Activated effector memory CD4-positive, alpha-beta T cell treated with anti-CD3 and anti-CD28 coated beads, Interleukin-2, amount 50 U/mL, for 16 hours (primary cell): ENCODE measurements at regions not wholly inside any gene's neighbourhood (a gene's known extent, or its start where the extent isn't known, plus 50 kb on each side); places are given as distances from the start of the nearest gene placed in this dataset.
"Not testable (repeated sequence)": the region's sequence is repeated elsewhere in the genome, so short reads cannot be mapped to it uniquely, and the experiment has no call there.

Experiments
- DNase-seq: peaks from one replicate; pipeline ENCODE4 v3.0.0-alpha.2; 2020

- no peak for DNase-seq
These were observed 182.1 kb upstream of the TSHZ3 start for GRCh38 chr19:31531326-31531725.

- DNase-seq, result no peak
These were observed 182.8 kb upstream of the TSHZ3 start for GRCh38 chr19:31532034-31532433.

- no peak for DNase-seq
These were observed 183.9 kb upstream of the TSHZ3 start for GRCh38 chr19:31533114-31533513.

- no peak for DNase-seq
These were observed 185.0 kb upstream of the TSHZ3 start for GRCh38 chr19:31534231-31534630.

- no peak for DNase-seq
These were observed 185.8 kb upstream of the TSHZ3 start for GRCh38 chr19:31534786-31535657.

- DNase-seq, result no peak
These were observed 186.6 kb upstream of the TSHZ3 start for GRCh38 chr19:31535691-31536460.

- DNase-seq, result no peak
These were observed 187.9 kb upstream of the TSHZ3 start for GRCh38 chr19:31537136-31537535.

GRCh38 chr19:31537902-31538301 is 188.7 kb upstream of the TSHZ3 start:
- DNase-seq, result not testable (repeated sequence)

- DNase-seq, result no peak
These were observed 189.6 kb upstream of the TSHZ3 start for GRCh38 chr19:31538879-31539278.

- DNase-seq, result no peak
These were observed 190.2 kb upstream of the TSHZ3 start for GRCh38 chr19:31539386-31539785.

GRCh38 chr19:31541396-31541795 is 192.2 kb upstream of the TSHZ3 start:
- no peak for DNase-seq

GRCh38 chr19:31543456-31543855 is 194.2 kb upstream of the TSHZ3 start:
- no peak for DNase-seq

- DNase-seq, result no peak
These were observed 196.5 kb upstream of the TSHZ3 start for GRCh38 chr19:31545777-31546176.

- no peak for DNase-seq
These were observed 197.1 kb upstream of the TSHZ3 start for GRCh38 chr19:31546205-31546960.

- no peak for DNase-seq
These were observed 199.7 kb upstream of the TSHZ3 start for GRCh38 chr19:31548941-31549340.

GRCh38 chr19:31553112-31553845 is 204.0 kb upstream of the TSHZ3 start:
- DNase-seq, result no peak

- no peak for DNase-seq
These were observed 204.6 kb upstream of the TSHZ3 start for GRCh38 chr19:31553846-31554215.

GRCh38 chr19:31554360-31554759 is 205.1 kb upstream of the TSHZ3 start:
- no peak for DNase-seq

- no peak for DNase-seq
These were observed 206.5 kb upstream of the TSHZ3 start for GRCh38 chr19:31555634-31556215.

- DNase-seq, result no peak
These were observed 210.3 kb upstream of the TSHZ3 start for GRCh38 chr19:31559494-31559893.

- no peak for DNase-seq
These were observed 211.1 kb upstream of the TSHZ3 start for GRCh38 chr19:31560086-31561060.
